ENCODE measurements at regions not wholly inside any gene's neighbourhood (a gene's known extent, or its start where the extent isn't known, plus 50 kb on each side); places are given as distances from the start of the nearest gene placed in this dataset.
"Not testable (repeated sequence)": the region's sequence is repeated elsewhere in the genome, so short reads cannot be mapped to it uniquely, and the experiment has no call there.

GRCh38 chr1:104664374-104664773, 914.7 kb downstream of the AMY1C start:
- not testable (repeated sequence) for TF ChIP-seq CTCF (IDR thresholded peaks at IDR 0.05); ZFX (IDR thresholded peaks at IDR 0.05; ENCODE audit: borderline replicate concordance)
